Skeletal muscle tissue (tissue), 3 donors: ENCODE measurements at regions not wholly inside any gene's neighbourhood (a gene's known extent, or its start where the extent isn't known, plus 50 kb on each side); places are given as distances from the start of the nearest gene placed in this dataset.

Source experiments
- H3K27ac ChIP-seq: one replicate; pipeline ENCODE4 v1.7.0; 2013; ENCODE audit warnings: mild to moderate bottlenecking, low read depth, low read length, inconsistent platforms
- H3K27me3 ChIP-seq, 3 donors: one replicate each; pipeline ENCODE4 v1.7.0; 2013; ENCODE audit warnings: low read length in 3 of 3; ENCODE audit not compliant: control insufficient read depth in 3 of 3, insufficient read depth in 3 of 3
- H3K36me3 ChIP-seq, 3 donors: one replicate each; pipeline ENCODE4 v1.7.0; 2013; ENCODE audit warnings: low read length in 3 of 3; ENCODE audit not compliant: control insufficient read depth in 3 of 3, insufficient read depth in 3 of 3
- H3K4me1 ChIP-seq, 3 donors: one replicate each; pipeline ENCODE4 v1.7.0; 2013; ENCODE audit warnings: low read length in 3 of 3, mild to moderate bottlenecking in 3 of 3; ENCODE audit not compliant: control insufficient read depth in 3 of 3, insufficient read depth in 3 of 3
- H3K4me3 ChIP-seq, 3 donors: one replicate each; pipeline ENCODE4 v1.7.0; 2013; ENCODE audit warnings: low read length in 3 of 3
- H3K9ac ChIP-seq, 3 donors: one replicate each; pipeline ENCODE4 v1.7.0; 2013; ENCODE audit warnings: low read length in 3 of 3, mild to moderate bottlenecking in 3 of 3, moderate library complexity in 2 of 3, low read depth in 1 of 3
- H3K9me3 ChIP-seq, 3 donors: one replicate each; pipeline ENCODE4 v1.7.0; 2013; ENCODE audit warnings: low read length in 3 of 3; ENCODE audit not compliant: control insufficient read depth in 3 of 3
- donor health status: Osteomylitis.

DNA sequence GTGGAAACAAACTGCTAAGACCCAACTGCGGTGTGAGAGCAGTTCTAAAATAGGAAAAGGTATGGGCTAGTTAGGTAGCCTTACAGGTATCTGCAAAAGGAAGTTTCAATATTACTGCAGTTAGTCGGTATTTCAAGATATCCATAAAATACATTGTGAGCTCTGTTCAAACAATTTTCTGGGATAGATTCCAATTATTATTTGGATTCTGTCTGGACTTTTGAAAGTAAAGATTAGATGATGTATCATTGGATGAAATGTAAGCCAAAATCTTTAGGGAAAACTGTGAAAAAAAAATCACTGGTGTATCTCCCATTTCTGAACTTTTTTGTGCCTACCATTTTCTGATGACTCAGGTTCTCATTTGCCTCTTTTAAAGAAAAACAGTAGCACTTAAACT is 621.6 kb downstream of the CCER1 start:
- Histone ChIP-seq H3K9ac (no peak overlapping the region), H3K36me3 (no peaks in the 10 kb centered on the region), H3K4me1 (no peaks in the 10 kb centered on the region), H3K9me3 (peaks cover 0 to 3% (median 0%) of the 10 kb centered on the region in 3 donors), H3K27ac (no peak overlapping the region), H3K4me3 (no peak overlapping the region), H3K27me3 (no peaks in the 10 kb centered on the region)

GRCh38 chr12:90331821-90332220 is 623.2 kb downstream of the CCER1 start:
- no peaks in the 10 kb centered on the region for H3K36me3 ChIP-seq
- H3K4me3 ChIP-seq = no peak overlapping the region
- peaks cover 0 to 3% (median 0%) of the 10 kb centered on the region in 3 donors for H3K9me3 ChIP-seq
- H3K27me3 ChIP-seq = no peaks in the 10 kb centered on the region
- no peak overlapping the region for H3K9ac ChIP-seq
- no peaks in the 10 kb centered on the region for H3K4me1 ChIP-seq
- no peak overlapping the region for H3K27ac ChIP-seq

- Histone ChIP-seq H3K9ac (no peak overlapping the region), H3K27me3 (no peaks in the 10 kb centered on the region), H3K4me1 (no peaks in the 10 kb centered on the region), H3K36me3 (no peaks in the 10 kb centered on the region), H3K27ac (no peak overlapping the region), H3K4me3 (no peak overlapping the region), H3K9me3 (peaks cover 0 to 3% (median 0%) of the 10 kb centered on the region in 3 donors)
Measured at GRCh38 chr12:90331262-90331661, 622.6 kb upstream of the ATP2B1 start.

DNA sequence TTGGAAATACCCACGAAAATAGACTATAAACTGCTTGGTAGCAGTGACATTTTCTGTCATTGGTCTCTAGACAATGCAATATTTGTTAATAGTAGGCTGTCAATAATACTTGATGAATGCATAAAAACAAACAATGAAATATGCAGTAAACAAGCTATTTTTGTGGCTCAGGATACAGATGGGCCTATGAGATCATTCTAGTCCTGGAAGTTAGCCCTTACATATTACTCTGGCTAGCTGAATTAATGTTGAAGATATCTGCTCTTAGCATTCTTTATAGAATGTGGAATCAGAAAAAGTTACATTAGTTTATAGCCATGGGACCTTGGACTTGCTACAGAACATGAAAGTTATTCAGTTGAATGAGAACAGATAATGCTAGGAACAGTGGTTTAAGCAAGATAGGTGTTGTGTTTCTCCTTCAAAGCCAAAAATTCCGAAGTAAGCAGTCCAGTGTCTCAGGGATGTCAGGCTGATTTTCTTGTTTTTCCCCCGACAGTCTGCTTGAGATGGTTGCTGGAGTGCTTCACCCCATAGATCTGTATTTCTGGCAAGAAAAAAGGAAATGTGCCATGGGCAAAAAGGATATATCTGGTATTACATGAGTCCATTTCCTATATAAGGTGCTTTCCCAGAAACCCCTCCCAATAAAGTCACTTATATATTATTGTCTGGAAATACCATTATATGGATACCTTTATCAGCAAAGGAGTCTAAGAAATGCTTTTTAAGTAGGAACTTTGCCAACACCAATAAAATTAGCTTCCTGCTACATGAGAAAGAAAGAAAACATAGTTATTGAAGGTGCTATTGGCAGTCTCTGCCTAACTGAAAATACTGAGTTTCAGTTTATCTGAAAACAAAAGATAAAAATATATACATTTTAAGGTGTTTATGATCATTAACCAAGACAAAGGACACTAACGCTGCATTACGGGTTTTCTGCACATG is 619.4 kb upstream of the ATP2B1 start:
- Histone ChIP-seq H3K27ac (no peak overlapping the region), H3K4me1 (no peaks in the 10 kb centered on the region), H3K36me3 (no peaks in the 10 kb centered on the region), H3K4me3 (no peak overlapping the region), H3K9ac (no peak overlapping the region), H3K9me3 (peaks cover 0 to 3% (median 0%) of the 10 kb centered on the region in 3 donors), H3K27me3 (no peaks in the 10 kb centered on the region)

DNA sequence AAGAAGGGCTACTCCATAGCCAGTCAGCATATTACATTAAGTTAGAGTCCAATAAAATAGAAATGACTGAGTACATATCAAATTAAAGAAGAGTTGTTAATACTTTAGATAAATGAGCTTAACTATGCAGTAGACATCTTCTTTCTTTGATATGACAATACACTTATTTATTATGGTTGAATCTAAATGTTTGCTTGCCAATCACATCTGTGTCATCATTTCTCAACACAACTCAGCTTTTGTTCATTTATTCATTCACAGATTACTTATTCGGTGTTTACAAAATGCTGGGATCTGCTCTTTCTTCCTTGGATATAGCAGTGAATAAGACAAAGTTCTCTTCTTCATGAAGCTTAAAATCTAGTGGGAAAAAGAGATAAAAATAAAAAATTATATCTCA is 614.6 kb upstream of the ATP2B1 start:
- Histone ChIP-seq H3K9ac (no peak overlapping the region), H3K27ac (no peak overlapping the region), H3K27me3 (no peaks in the 10 kb centered on the region), H3K9me3 (no peaks in the 10 kb centered on the region), H3K4me3 (no peak overlapping the region), H3K4me1 (no peaks in the 10 kb centered on the region), H3K36me3 (no peaks in the 10 kb centered on the region)

- Histone ChIP-seq H3K27me3 (no peaks in the 10 kb centered on the region), H3K4me3 (no peak overlapping the region), H3K27ac (no peak overlapping the region), H3K36me3 (no peaks in the 10 kb centered on the region), H3K9me3 (no peaks in the 10 kb centered on the region), H3K4me1 (no peaks in the 10 kb centered on the region), H3K9ac (no peak overlapping the region)
Measured at GRCh38 chr12:90322006-90322405, 613.4 kb upstream of the ATP2B1 start.

DNA sequence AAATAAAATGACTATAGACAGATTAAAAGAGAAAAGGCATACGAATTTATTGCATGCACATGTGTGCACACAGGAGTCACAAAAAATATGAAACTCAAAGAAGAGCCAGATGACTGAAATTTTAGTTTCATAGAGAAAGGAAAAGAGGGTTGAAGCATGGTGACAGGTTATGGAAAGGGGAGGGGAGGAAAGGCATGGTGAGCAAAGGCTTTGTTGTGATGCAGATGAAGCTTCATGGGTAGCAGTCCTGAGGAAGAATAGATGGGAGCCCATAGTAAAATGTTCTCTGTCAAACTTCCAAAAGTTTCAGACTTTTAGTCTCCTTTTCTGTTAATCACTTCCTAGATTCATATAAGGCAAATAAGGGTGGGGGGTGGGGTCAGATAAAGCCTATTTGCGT is 612.7 kb upstream of the ATP2B1 start:
- Histone ChIP-seq H3K9ac (no peak overlapping the region), H3K36me3 (no peaks in the 10 kb centered on the region), H3K27ac (no peak overlapping the region), H3K4me1 (no peaks in the 10 kb centered on the region), H3K27me3 (no peaks in the 10 kb centered on the region), H3K4me3 (no peak overlapping the region), H3K9me3 (no peaks in the 10 kb centered on the region)

DNA sequence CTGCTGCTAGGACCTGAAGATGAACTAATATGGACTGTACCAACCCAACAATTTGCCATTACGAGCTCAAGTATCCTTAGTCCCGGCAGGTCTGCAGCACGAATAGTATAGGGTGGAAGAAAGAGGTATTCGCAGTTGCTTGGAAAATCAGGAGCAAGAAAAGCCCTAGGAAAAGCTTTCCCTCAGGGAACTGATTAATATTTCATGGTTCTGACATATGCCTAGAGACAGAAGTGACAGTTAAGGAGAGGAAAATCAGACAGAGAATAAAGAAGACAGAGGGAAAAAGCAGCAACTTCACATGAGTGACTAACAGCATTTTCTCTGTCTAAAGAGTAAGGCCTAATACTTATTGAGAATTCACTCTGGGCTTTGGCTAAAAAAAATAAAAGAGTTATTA is 602.9 kb upstream of the ATP2B1 start:
- H3K4me1 ChIP-seq = no peaks in the 10 kb centered on the region
- H3K36me3 ChIP-seq = no peaks in the 10 kb centered on the region
- H3K27ac ChIP-seq = no peak overlapping the region
- no peak overlapping the region for H3K4me3 ChIP-seq
- no peak overlapping the region for H3K9ac ChIP-seq
- no peaks in the 10 kb centered on the region for H3K27me3 ChIP-seq
- H3K9me3 ChIP-seq = no peaks in the 10 kb centered on the region

DNA sequence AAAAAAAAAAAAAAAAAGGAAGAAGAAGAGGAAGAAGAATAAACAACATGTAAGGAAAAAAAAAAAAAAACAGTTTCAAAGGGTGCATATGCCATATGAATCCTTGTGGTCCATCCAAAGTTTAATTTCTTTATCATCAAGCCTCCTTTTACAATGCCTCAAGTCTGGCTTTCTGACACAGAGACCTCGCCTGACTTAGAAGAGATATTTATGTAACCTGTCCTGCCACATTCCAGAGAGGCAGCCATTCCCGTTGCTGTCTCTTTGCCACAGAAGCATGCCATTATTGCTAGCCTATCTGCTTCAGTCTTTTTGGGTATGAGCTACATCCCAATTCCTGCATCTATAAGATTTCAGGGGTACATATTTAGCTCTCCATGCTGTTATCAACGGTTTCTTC is 596.7 kb upstream of the ATP2B1 start:
- no peak overlapping the region for H3K4me3 ChIP-seq
- H3K27ac ChIP-seq = no peak overlapping the region
- no peak overlapping the region for H3K9ac ChIP-seq

GRCh38 chr12:90304231-90304630 is 595.6 kb upstream of the ATP2B1 start:
- Histone ChIP-seq H3K4me3 (no peak overlapping the region), H3K9me3 (no peaks in the 10 kb centered on the region), H3K4me1 (no peaks in the 10 kb centered on the region)

More for the DNA sequence above, 596.7 kb upstream of the ATP2B1 start:
- Histone ChIP-seq H3K36me3 (no peaks in the 10 kb centered on the region), H3K9me3 (no peaks in the 10 kb centered on the region), H3K27me3 (no peaks in the 10 kb centered on the region), H3K4me1 (no peaks in the 10 kb centered on the region)

More at GRCh38 chr12:90304231-90304630, 595.6 kb upstream of the ATP2B1 start:
- Histone ChIP-seq H3K27me3 (no peaks in the 10 kb centered on the region), H3K9ac (no peak overlapping the region), H3K36me3 (no peaks in the 10 kb centered on the region), H3K27ac (no peak overlapping the region)
